ENCODE measurements at regions not wholly inside any gene's neighbourhood (a gene's known extent, or its start where the extent isn't known, plus 50 kb on each side); places are given as distances from the start of the nearest gene placed in this dataset.

GRCh38 chr12:34300376-34301250 lies 278.3 kb downstream of the ALG10 start:
- DNase-seq (ENCODE audit: insufficient read length, low spot score, missing footprints) = no peak
- Histone ChIP-seq H4K20me1 (ENCODE audit: insufficient read depth, low read length) (no peaks in the 10 kb centered on the region), H3K4me1 (ENCODE audit: insufficient read depth, low read length) (no peaks in the 10 kb centered on the region), H3K27ac (ENCODE audit: low read depth, low read length) (no peak overlapping the region), H3K4me3 (ENCODE audit: insufficient read depth, low read length) (no peak overlapping the region), H3K79me2 (ENCODE audit: insufficient read depth, low read length) (no peaks in the 10 kb centered on the region), H3K36me3 (ENCODE audit: insufficient read depth, low read length) (no peaks in the 10 kb centered on the region), H3K27me3 (ENCODE audit: insufficient read depth, low read length) (no peaks in the 10 kb centered on the region), H3K4me2 (ENCODE audit: insufficient read depth, low read length) (no peak overlapping the region), H2AFZ (ENCODE audit: low read length) (no peak overlapping the region), H3K9me3 (ENCODE audit: low read depth, low read length) (no peaks in the 10 kb centered on the region)
- no peak for TF ChIP-seq CTCF (IDR thresholded peaks at IDR 0.05; ENCODE audit: extremely low read depth, low read depth, low read length)

- H2AFZ ChIP-seq (ENCODE audit: low read length) = no peak overlapping the region
- H3K4me2 ChIP-seq (ENCODE audit: insufficient read depth, low read length) = no peak overlapping the region
- H3K4me3 ChIP-seq (ENCODE audit: insufficient read depth, low read length) = no peak overlapping the region
- no peak for TF ChIP-seq CTCF (IDR thresholded peaks at IDR 0.05; ENCODE audit: extremely low read depth, low read depth, low read length)
- H3K79me2 ChIP-seq (ENCODE audit: insufficient read depth, low read length) = no peaks in the 10 kb centered on the region
- H3K4me1 ChIP-seq (ENCODE audit: insufficient read depth, low read length) = no peaks in the 10 kb centered on the region
- no peaks in the 10 kb centered on the region for H3K27me3 ChIP-seq (ENCODE audit: insufficient read depth, low read length)
- no peaks in the 10 kb centered on the region for H3K36me3 ChIP-seq (ENCODE audit: insufficient read depth, low read length)
- H3K9me3 ChIP-seq (ENCODE audit: low read depth, low read length) = no peaks in the 10 kb centered on the region
- H3K27ac ChIP-seq (ENCODE audit: low read depth, low read length) = no peak overlapping the region
- H4K20me1 ChIP-seq (ENCODE audit: insufficient read depth, low read length) = no peaks in the 10 kb centered on the region
- DNase-seq (ENCODE audit: insufficient read length, low spot score, missing footprints) = no peak
Observed at GRCh38 chr12:34301251-34302130, 279.2 kb downstream of the ALG10 start.

- Histone ChIP-seq H3K27me3 (ENCODE audit: insufficient read depth, low read length) (no peaks in the 10 kb centered on the region), H4K20me1 (ENCODE audit: insufficient read depth, low read length) (no peaks in the 10 kb centered on the region), H3K36me3 (ENCODE audit: insufficient read depth, low read length) (no peaks in the 10 kb centered on the region), H3K27ac (ENCODE audit: low read depth, low read length) (no peak overlapping the region), H3K79me2 (ENCODE audit: insufficient read depth, low read length) (no peaks in the 10 kb centered on the region), H3K4me3 (ENCODE audit: insufficient read depth, low read length) (no peak overlapping the region), H3K9me3 (ENCODE audit: low read depth, low read length) (no peaks in the 10 kb centered on the region), H2AFZ (ENCODE audit: low read length) (no peak overlapping the region), H3K4me1 (ENCODE audit: insufficient read depth, low read length) (no peaks in the 10 kb centered on the region), H3K4me2 (ENCODE audit: insufficient read depth, low read length) (no peak overlapping the region)
- DNase-seq (ENCODE audit: insufficient read length, low spot score, missing footprints) = no peak
- no peak for TF ChIP-seq CTCF (IDR thresholded peaks at IDR 0.05; ENCODE audit: extremely low read depth, low read depth, low read length)
Observed at GRCh38 chr12:34302131-34302885, 280.0 kb downstream of the ALG10 start.
